ENCODE measurements at regions not wholly inside any gene's neighbourhood (a gene's known extent, or its start where the extent isn't known, plus 50 kb on each side); places are given as distances from the start of the nearest gene placed in this dataset.

GRCh38 chr18:11372163-11372562, 222.8 kb upstream of the PIEZO2 start:
- TF ChIP-seq, protein P1, sequence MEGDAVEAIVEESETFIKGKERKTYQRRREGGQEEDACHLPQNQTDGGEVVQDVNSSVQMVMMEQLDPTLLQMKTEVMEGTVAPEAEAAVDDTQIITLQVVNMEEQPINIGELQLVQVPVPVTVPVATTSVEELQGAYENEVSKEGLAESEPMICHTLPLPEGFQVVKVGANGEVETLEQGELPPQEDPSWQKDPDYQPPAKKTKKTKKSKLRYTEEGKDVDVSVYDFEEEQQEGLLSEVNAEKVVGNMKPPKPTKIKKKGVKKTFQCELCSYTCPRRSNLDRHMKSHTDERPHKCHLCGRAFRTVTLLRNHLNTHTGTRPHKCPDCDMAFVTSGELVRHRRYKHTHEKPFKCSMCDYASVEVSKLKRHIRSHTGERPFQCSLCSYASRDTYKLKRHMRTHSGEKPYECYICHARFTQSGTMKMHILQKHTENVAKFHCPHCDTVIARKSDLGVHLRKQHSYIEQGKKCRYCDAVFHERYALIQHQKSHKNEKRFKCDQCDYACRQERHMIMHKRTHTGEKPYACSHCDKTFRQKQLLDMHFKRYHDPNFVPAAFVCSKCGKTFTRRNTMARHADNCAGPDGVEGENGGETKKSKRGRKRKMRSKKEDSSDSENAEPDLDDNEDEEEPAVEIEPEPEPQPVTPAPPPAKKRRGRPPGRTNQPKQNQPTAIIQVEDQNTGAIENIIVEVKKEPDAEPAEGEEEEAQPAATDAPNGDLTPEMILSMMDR (IDR thresholded peaks at IDR 0.05): no peak
- no peak for TF ChIP-seq POLR2A (IDR thresholded peaks at IDR 0.05)

Measured in right lobe of liver (tissue), 4 donors.